Astrocyte (in vitro differentiated cells and primary cell): ENCODE measurements at regions not wholly inside any gene's neighbourhood (a gene's known extent, or its start where the extent isn't known, plus 50 kb on each side); places are given as distances from the start of the nearest gene placed in this dataset.

Experiments used
- CTCF ChIP-seq: IDR thresholded peaks from 2 replicates; pipeline ENCODE4 v1.5.1; 2011; ENCODE audit warnings: low read depth, mild to moderate bottlenecking, inconsistent platforms, low read length, moderate library complexity; ENCODE audit not compliant: insufficient read depth
- EZH2 ChIP-seq: IDR thresholded peaks from 2 replicates; pipeline ENCODE4 v1.6.1; 2012; ENCODE audit warnings: mild to moderate bottlenecking, low read length, inconsistent platforms; ENCODE audit not compliant: insufficient read depth

- TF ChIP-seq CTCF = no peak
- TF ChIP-seq EZH2 = no peak
Measured at GRCh38 chr13:99053636-99054233, 75.9 kb upstream of the DOCK9 start.
